Thoracic aorta (tissue), 2 donors: ENCODE measurements at regions not wholly inside any gene's neighbourhood (a gene's known extent, or its start where the extent isn't known, plus 50 kb on each side); places are given as distances from the start of the nearest gene placed in this dataset.

Source experiments
- ATAC-seq: fragments of 150-250 bp; one replicate; pipeline ENCODE4 v1.8.0; 2017; ENCODE audit warnings: low read depth; ENCODE audit not compliant: insufficient number of reproducible peaks, low FRiP score
- DNase-seq: peaks from one replicate; pipeline ENCODE4 v3.0.0-alpha.2; 2020; ENCODE audit warnings: low spot score
- H3K27ac ChIP-seq, 2 donors: fragments of 200-600 bp; sonication (generic); 1 replicate in 1 of 2; 2 replicates in 1 of 2; pipeline ENCODE4 v1.5.1; 2016; ENCODE audit warnings: mild to moderate bottlenecking in 2 of 2, moderate library complexity in 2 of 2
- H3K27me3 ChIP-seq: fragments of 200-600 bp; sonication (generic); replicated peaks from 2 replicates; pipeline ENCODE4 v1.6.0; 2016; ENCODE audit warnings: mild to moderate bottlenecking; ENCODE audit not compliant: insufficient read depth
- H3K36me3 ChIP-seq: fragments of 200-600 bp; sonication (generic); one replicate; pipeline ENCODE4 v1.5.1; 2016
- H3K4me1 ChIP-seq, 2 donors: fragments of 200-600 bp; sonication (generic); 1 replicate in 1 of 2; 2 replicates in 1 of 2; pipeline versions ENCODE4 v1.5.1 to v1.6.0; 2016; ENCODE audit warnings: low read depth in 2 of 2, mild to moderate bottlenecking in 1 of 2; ENCODE audit not compliant: control insufficient read depth in 1 of 2
- H3K4me3 ChIP-seq: fragments of 200-600 bp; sonication (generic); 2 replicates; pipeline ENCODE4 v1.5.1; 2016; ENCODE audit warnings: mild to moderate bottlenecking
- H3K9me3 ChIP-seq: fragments of 200-600 bp; sonication (generic); 2 replicates; pipeline ENCODE4 v1.5.1; 2016
- CTCF ChIP-seq: fragments of 200-600 bp; sonication (generic); IDR thresholded peaks from one replicate; pipeline ENCODE4 v1.5.1; 2019; ENCODE audit warnings: antibody characterized with exemption

- no peak for DNase-seq
- ATAC-seq, result no peak
- Histone ChIP-seq H3K27me3 (no peaks in the 10 kb centered on the region), H3K36me3 (no peaks in the 10 kb centered on the region), H3K4me1 (no peaks in the 10 kb centered on the region), H3K4me3 (no peak overlapping the region), H3K9me3 (no peaks in the 10 kb centered on the region), H3K27ac (no peak overlapping the region)
- TF ChIP-seq CTCF, result no peak
These were observed 996.7 kb upstream of the FLRT2 start for GRCh38 chr14:84533181-84533725.

- no peak for TF ChIP-seq CTCF
- Histone ChIP-seq H3K27ac (no peak overlapping the region), H3K4me1 (no peaks in the 10 kb centered on the region), H3K4me3 (no peak overlapping the region), H3K9me3 (no peaks in the 10 kb centered on the region), H3K27me3 (no peaks in the 10 kb centered on the region), H3K36me3 (no peaks in the 10 kb centered on the region)
- ATAC-seq, result no peak
- DNase-seq, result no peak
These were observed 996.2 kb upstream of the FLRT2 start for GRCh38 chr14:84533791-84534190.

DNA sequence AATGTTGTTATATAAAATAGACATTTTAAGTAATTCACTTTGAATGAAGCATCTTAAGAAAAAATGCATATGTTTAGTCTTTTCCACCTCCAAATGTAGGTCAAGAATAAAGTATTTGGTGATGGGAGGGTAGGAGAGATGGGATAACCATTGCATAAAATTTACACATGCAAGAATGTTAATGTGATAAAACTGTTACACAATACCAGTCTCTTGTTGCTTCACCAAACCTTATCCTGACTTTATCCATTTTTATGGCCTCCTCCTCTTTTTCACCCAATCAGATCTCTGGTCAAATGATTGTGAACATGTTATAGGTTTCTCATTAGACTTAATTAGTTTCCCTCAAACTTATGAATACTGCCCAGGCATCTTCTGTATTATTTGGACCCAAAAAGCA lies 994.5 kb upstream of the FLRT2 start:
- H3K36me3 ChIP-seq, result no peaks in the 10 kb centered on the region
- no peaks in the 10 kb centered on the region for H3K9me3 ChIP-seq
- no peak for DNase-seq
- no peak for ATAC-seq
- H3K27ac ChIP-seq, result no peak overlapping the region
- no peak for TF ChIP-seq CTCF
- H3K4me1 ChIP-seq, result no peaks in the 10 kb centered on the region
- no peak overlapping the region for H3K4me3 ChIP-seq
- no peaks in the 10 kb centered on the region for H3K27me3 ChIP-seq

- ATAC-seq, result no peak
- no peaks in the 10 kb centered on the region for H3K36me3 ChIP-seq
These were observed 994.0 kb upstream of the FLRT2 start for GRCh38 chr14:84535976-84536375.

GRCh38 chr14:84541018-84541417 lies 988.9 kb upstream of the FLRT2 start:
- Histone ChIP-seq H3K9me3 (no peaks in the 10 kb centered on the region), H3K4me3 (no peak overlapping the region), H3K27ac (no peak overlapping the region), H3K36me3 (no peaks in the 10 kb centered on the region), H3K4me1 (no peaks in the 10 kb centered on the region), H3K27me3 (no peaks in the 10 kb centered on the region)
- no peak for TF ChIP-seq CTCF
- DNase-seq, result no peak
- no peak for ATAC-seq

More at GRCh38 chr14:84535976-84536375, 994.0 kb upstream of the FLRT2 start:
- DNase-seq, result no peak
- Histone ChIP-seq H3K27ac (no peak overlapping the region), H3K9me3 (no peaks in the 10 kb centered on the region), H3K4me1 (no peaks in the 10 kb centered on the region), H3K4me3 (no peak overlapping the region), H3K27me3 (no peaks in the 10 kb centered on the region)
- TF ChIP-seq CTCF, result no peak
